Liver (tissue), 8 donors: ENCODE measurements at regions not wholly inside any gene's neighbourhood (a gene's known extent, or its start where the extent isn't known, plus 50 kb on each side); places are given as distances from the start of the nearest gene placed in this dataset.

Experiments
- DNase-seq: peaks from one replicate; pipeline ENCODE4 v3.0.0-alpha.2; 2017; ENCODE audit warnings: low spot score
- H3K27ac ChIP-seq, 2 donors: one replicate each; pipeline ENCODE4 v1.7.0; 2013; ENCODE audit warnings: inconsistent platforms in 2 of 2, low read length in 2 of 2, control low read depth in 1 of 2, low read depth in 1 of 2, mild to moderate bottlenecking in 1 of 2
- H3K27me3 ChIP-seq, 4 donors: one replicate each; pipeline versions ENCODE4 v1.6.1 to v1.7.0; 2013; ENCODE audit warnings: low read length in 3 of 4, inconsistent platforms in 1 of 4, mild to moderate bottlenecking in 1 of 4, moderate library complexity in 1 of 4; ENCODE audit not compliant: control insufficient read depth in 4 of 4, insufficient read depth in 4 of 4
- H3K36me3 ChIP-seq, 4 donors: one replicate each; pipeline versions ENCODE4 v1.6.1 to v1.7.0; 2013; ENCODE audit warnings: low read length in 3 of 4, mild to moderate bottlenecking in 3 of 4, low read depth in 1 of 4, moderate library complexity in 1 of 4; ENCODE audit not compliant: control insufficient read depth in 4 of 4, insufficient read depth in 3 of 4
- H3K4me1 ChIP-seq, 4 donors: one replicate each; pipeline versions ENCODE4 v1.6.1 to v1.7.0; 2013; ENCODE audit warnings: low read length in 3 of 4, mild to moderate bottlenecking in 3 of 4, moderate library complexity in 1 of 4; ENCODE audit not compliant: control insufficient read depth in 4 of 4, insufficient read depth in 4 of 4
- H3K4me3 ChIP-seq, 3 donors: one replicate each; pipeline versions ENCODE4 v1.6.1 to v1.7.0; 2013; ENCODE audit warnings: low read length in 3 of 3, control low read depth in 1 of 3, low read depth in 1 of 3, mild to moderate bottlenecking in 1 of 3
- H3K9ac ChIP-seq, 2 donors: one replicate each; pipeline ENCODE4 v1.7.0; 2013; ENCODE audit warnings: low read length in 2 of 2, mild to moderate bottlenecking in 2 of 2, moderate library complexity in 2 of 2, control low read depth in 1 of 2, low read depth in 1 of 2
- H3K9me3 ChIP-seq, 4 donors: one replicate each; pipeline versions ENCODE4 v1.6.1 to v1.7.0; 2013; ENCODE audit warnings: low read length in 3 of 4; ENCODE audit not compliant: control insufficient read depth in 4 of 4
- ATF3 ChIP-seq: IDR thresholded peaks from 2 replicates; pipeline ENCODE4 v1.6.1; 2016; ENCODE audit warnings: antibody characterized with exemption
- CTCF ChIP-seq: fragments of 150-350 bp; IDR thresholded peaks from 2 replicates; pipeline ENCODE4 v1.5.1; 2017; ENCODE audit warnings: improper control_type of control experiment, low read depth, low read length; ENCODE audit not compliant: missing input control
- EGR1 ChIP-seq, 2 donors: IDR thresholded peaks; 2 replicates each; pipeline ENCODE4 v1.6.1; 2016 to 2018; ENCODE audit warnings: antibody characterized with exemption in 2 of 2, low read depth in 2 of 2
- FOXA1 ChIP-seq: IDR thresholded peaks from 2 replicates; pipeline ENCODE4 v1.6.1; 2016; ENCODE audit warnings: antibody characterized with exemption
- HNF4A ChIP-seq, 2 donors: conservative IDR thresholded peaks; 2 replicates each; pipeline ENCODE4 v1.6.1; 2016; ENCODE audit warnings: antibody characterized with exemption in 2 of 2, mild to moderate bottlenecking in 2 of 2
- JUND ChIP-seq, 2 donors: IDR thresholded peaks; 2 replicates each; pipeline ENCODE4 v1.6.1; 2016; ENCODE audit warnings: antibody characterized with exemption in 2 of 2
- MAX ChIP-seq: IDR thresholded peaks from 2 replicates; pipeline ENCODE4 v1.6.1; 2016; ENCODE audit warnings: antibody characterized with exemption
- RAD21 ChIP-seq, 2 donors: IDR thresholded peaks; 2 replicates each; pipeline ENCODE4 v1.6.1; 2016; ENCODE audit warnings: antibody characterized with exemption in 2 of 2, mild to moderate bottlenecking in 2 of 2
- REST ChIP-seq: IDR thresholded peaks from 2 replicates; pipeline ENCODE4 v1.6.1; 2016; ENCODE audit warnings: antibody characterized with exemption, mild to moderate bottlenecking
- RXRA ChIP-seq, 2 donors: IDR thresholded peaks; 2 replicates each; pipeline ENCODE4 v1.6.1; 2017 to 2018; ENCODE audit warnings: antibody characterized with exemption in 2 of 2, mild to moderate bottlenecking in 1 of 2
- SP1 ChIP-seq: IDR thresholded peaks from 2 replicates; pipeline ENCODE4 v1.6.1; 2018; ENCODE audit warnings: antibody characterized with exemption, mild to moderate bottlenecking
- YY1 ChIP-seq: IDR thresholded peaks from 2 replicates; pipeline ENCODE4 v1.6.1; 2016; ENCODE audit warnings: antibody characterized with exemption, mild to moderate bottlenecking
- ZBTB33 ChIP-seq: IDR thresholded peaks from 2 replicates; pipeline ENCODE4 v1.6.1; 2016; ENCODE audit warnings: antibody characterized with exemption
- WGBS: extraction: QIAGEN DNeasy Blood & Tissue Kit; methylation state at CpG from one replicate; pipeline ENCODE4 v1.1.7; 2013; 5-methylcytosine and 5-hydroxymethylcytosine counted together
- donor health status: healthy.
- donor health status: healthy.
- donor health status: healthy.
- donor health status: healthy.
- donor health status: healthy.

- no peak for TF ChIP-seq MAX
- peak; percentile 32 to 72 for TF ChIP-seq HNF4A (conservative IDR thresholded peaks at IDR 0.05)
- TF ChIP-seq RXRA (IDR thresholded peaks at IDR 0.05): peak; percentile 9 to 62
These were observed 142.3 kb downstream of the UNC5CL start (continued) for GRCh38 chr6:40896696-40897095.

- Histone ChIP-seq H3K27ac (no peak overlapping the region), H3K36me3 (no peaks in the 10 kb centered on the region), H3K27me3 (no peaks in the 10 kb centered on the region), H3K4me3 (no peak overlapping the region), H3K9me3 (no peaks in the 10 kb centered on the region), H3K9ac (no peak overlapping the region), H3K4me1 (peaks cover 11 to 38% (median 21%) of the 10 kb centered on the region in 4 donors)
- WGBS: 60% methylated on average over 14 of the region's 14 CpGs
- no peak for DNase-seq
- no peak for TF ChIP-seq SP1
- no peak for TF ChIP-seq HNF4A (conservative IDR thresholded peaks at IDR 0.05)
- TF ChIP-seq ATF3: no peak
- no peak for TF ChIP-seq YY1
- TF ChIP-seq RAD21 (IDR thresholded peaks at IDR 0.05): peak; percentile 58 to 64
- TF ChIP-seq JUND (IDR thresholded peaks at IDR 0.05): no peak
- TF ChIP-seq CTCF: peak; percentile 27
- no peak for TF ChIP-seq FOXA1
- TF ChIP-seq EGR1 (IDR thresholded peaks at IDR 0.05; ENCODE audit: low read depth in 2 of 2): no peak
- no peak for TF ChIP-seq ZBTB33
- no peak for TF ChIP-seq MAX
- no peak for TF ChIP-seq REST
These were observed 143.8 kb downstream of the UNC5CL start for GRCh38 chr6:40894962-40895799.
